ENCODE measurements at regions not wholly inside any gene's neighbourhood (a gene's known extent, or its start where the extent isn't known, plus 50 kb on each side); places are given as distances from the start of the nearest gene placed in this dataset.

- no peaks in the 10 kb centered on the region for H3K4me1 Mint-ChIP-seq (ENCODE audit: low read depth)
- no peak overlapping the region for H3K4me3 Mint-ChIP-seq (ENCODE audit: unreplicated experiment)
- H3K9me3 Mint-ChIP-seq (ENCODE audit: low read depth) = peaks cover 50% of the 10 kb centered on the region
- no peak for DNase-seq (ENCODE audit: low spot score)
- no peaks in the 10 kb centered on the region for H3K36me3 Mint-ChIP-seq (ENCODE audit: low read depth)
- TF ChIP-seq CTCF (IDR thresholded peaks at IDR 0.05) = no peak
- no peak overlapping the region for H3K27ac Mint-ChIP-seq (ENCODE audit: unreplicated experiment)
- no peaks in the 10 kb centered on the region for H3K27me3 Mint-ChIP-seq (ENCODE audit: low read depth)
Observed at GRCh38 chr1:239219679-239220078, 166.7 kb upstream of the CHRM3 start.

GRCh38 chr1:239218301-239218700, 168.1 kb upstream of the CHRM3 start:
- Mint-ChIP-seq H3K27me3 (ENCODE audit: low read depth) (no peaks in the 10 kb centered on the region), H3K4me3 (ENCODE audit: unreplicated experiment) (no peak overlapping the region), H3K36me3 (ENCODE audit: low read depth) (no peaks in the 10 kb centered on the region), H3K4me1 (ENCODE audit: low read depth) (no peaks in the 10 kb centered on the region), H3K27ac (ENCODE audit: unreplicated experiment) (no peak overlapping the region), H3K9me3 (ENCODE audit: low read depth) (peaks cover 36% of the 10 kb centered on the region)
- DNase-seq (ENCODE audit: low spot score) = no peak
- TF ChIP-seq CTCF (IDR thresholded peaks at IDR 0.05) = no peak

DNA sequence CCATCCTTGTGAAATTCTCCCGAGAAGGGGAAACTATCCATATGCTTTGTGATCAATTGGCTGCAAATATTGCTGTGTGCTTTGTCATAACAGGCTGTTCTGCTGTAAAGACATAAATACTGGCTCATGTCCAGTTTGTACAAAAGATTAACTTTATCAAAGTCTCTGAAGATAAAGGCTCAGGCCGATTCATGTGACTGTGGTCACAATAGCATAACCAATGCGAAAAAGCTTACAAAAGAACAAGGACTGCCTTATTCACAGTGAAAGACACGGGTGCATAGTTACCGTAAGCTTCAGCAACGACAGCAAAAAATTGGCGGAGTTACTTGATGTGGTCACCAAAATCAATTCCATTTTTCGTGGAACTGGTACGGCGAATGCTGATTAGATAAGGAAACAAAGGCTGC, 173.6 kb upstream of the CHRM3 start:
- Mint-ChIP-seq H3K4me3 (ENCODE audit: unreplicated experiment) (no peak overlapping the region), H3K36me3 (ENCODE audit: low read depth) (no peaks in the 10 kb centered on the region), H3K27ac (ENCODE audit: unreplicated experiment) (no peak overlapping the region), H3K27me3 (ENCODE audit: low read depth) (no peaks in the 10 kb centered on the region), H3K9me3 (ENCODE audit: low read depth) (no peaks in the 10 kb centered on the region), H3K4me1 (ENCODE audit: low read depth) (no peaks in the 10 kb centered on the region)
- DNase-seq (ENCODE audit: low spot score) = no peak
- TF ChIP-seq CTCF (IDR thresholded peaks at IDR 0.05) = no peak

DNA sequence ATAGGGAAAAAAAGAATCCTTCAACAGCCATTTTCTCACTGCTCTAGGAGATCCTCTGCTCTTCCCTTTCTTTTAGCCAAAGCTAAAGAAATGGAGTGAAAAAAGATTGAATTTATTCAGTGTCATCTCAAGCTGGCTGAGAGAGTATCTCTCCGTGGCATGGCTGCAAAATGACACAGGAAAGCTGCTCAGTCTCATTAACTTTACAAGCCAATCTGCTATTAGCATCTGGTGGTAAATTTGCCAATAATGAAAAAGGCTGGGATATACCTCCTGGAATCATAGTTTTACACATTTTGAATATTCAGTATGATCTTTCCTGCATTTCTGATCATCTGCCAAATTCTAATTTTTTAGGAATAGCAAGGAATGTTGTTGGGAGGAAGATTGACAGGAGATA, 176.8 kb upstream of the CHRM3 start:
- Mint-ChIP-seq H3K36me3 (ENCODE audit: low read depth) (no peaks in the 10 kb centered on the region), H3K4me1 (ENCODE audit: low read depth) (no peaks in the 10 kb centered on the region), H3K27me3 (ENCODE audit: low read depth) (no peaks in the 10 kb centered on the region), H3K9me3 (ENCODE audit: low read depth) (peaks cover 4% of the 10 kb centered on the region), H3K27ac (ENCODE audit: unreplicated experiment) (no peak overlapping the region), H3K4me3 (ENCODE audit: unreplicated experiment) (no peak overlapping the region)
- DNase-seq (ENCODE audit: low spot score) = no peak
- TF ChIP-seq CTCF (IDR thresholded peaks at IDR 0.05) = no peak

DNA sequence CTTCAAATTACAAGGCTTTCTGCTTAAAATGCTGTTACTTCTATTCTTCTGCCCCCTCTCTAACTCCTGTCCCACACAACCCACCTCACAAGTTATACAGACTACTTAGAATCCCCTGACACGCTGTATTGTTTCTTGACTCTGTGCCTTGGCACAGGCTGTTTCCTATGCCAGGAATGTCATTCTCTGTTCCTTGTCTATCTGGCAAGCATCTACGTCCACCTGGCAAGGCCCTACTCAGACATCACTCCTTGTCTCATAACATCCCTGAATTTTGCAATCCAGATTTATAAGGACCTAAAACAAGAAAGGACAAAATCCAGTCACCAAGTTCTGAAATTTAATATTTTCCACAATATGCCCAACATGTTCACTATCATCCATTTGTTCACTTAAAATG, 182.0 kb upstream of the CHRM3 start:
- Mint-ChIP-seq H3K27me3 (ENCODE audit: low read depth) (no peaks in the 10 kb centered on the region), H3K36me3 (ENCODE audit: low read depth) (no peaks in the 10 kb centered on the region), H3K4me3 (ENCODE audit: unreplicated experiment) (no peak overlapping the region), H3K9me3 (ENCODE audit: low read depth) (peaks cover 9% of the 10 kb centered on the region), H3K4me1 (ENCODE audit: low read depth) (no peaks in the 10 kb centered on the region), H3K27ac (ENCODE audit: unreplicated experiment) (no peak overlapping the region)
- TF ChIP-seq CTCF (IDR thresholded peaks at IDR 0.05) = no peak
- no peak for DNase-seq (ENCODE audit: low spot score)

All from chondrocyte (in vitro differentiated cells).